ENCODE measurements at regions not wholly inside any gene's neighbourhood (a gene's known extent, or its start where the extent isn't known, plus 50 kb on each side); places are given as distances from the start of the nearest gene placed in this dataset.

GRCh38 chr11:114883472-114883871, 205.1 kb downstream of the NXPE2 start:
- no peak for DNase-seq

- no peak for DNase-seq
Measured at GRCh38 chr11:114886644-114887265, 208.4 kb downstream of the NXPE2 start.

- no peak for DNase-seq
Measured at GRCh38 chr11:114889594-114890011, 211.3 kb downstream of the NXPE2 start.

GRCh38 chr11:114890038-114890437, 211.7 kb downstream of the NXPE2 start:
- DNase-seq, result no peak

- no peak for DNase-seq
Measured at GRCh38 chr11:114891911-114892310, 213.6 kb downstream of the NXPE2 start.

- DNase-seq, result no peak
Measured at GRCh38 chr11:114892381-114893197, 214.3 kb downstream of the NXPE2 start.

GRCh38 chr11:114893329-114893728, 215.0 kb downstream of the NXPE2 start:
- no peak for DNase-seq

- DNase-seq, result no peak
Measured at GRCh38 chr11:114896594-114896993, 218.3 kb downstream of the NXPE2 start.

GRCh38 chr11:114909866-114910265, 231.5 kb downstream of the NXPE2 start:
- no peak for DNase-seq

GRCh38 chr11:114912826-114913225, 234.5 kb downstream of the NXPE2 start:
- no peak for DNase-seq

GRCh38 chr11:114914231-114915005, 236.1 kb downstream of the NXPE2 start:
- no peak for DNase-seq

GRCh38 chr11:114915871-114916805, 237.8 kb downstream of the NXPE2 start:
- no peak for DNase-seq

- no peak for DNase-seq
Measured at GRCh38 chr11:114918286-114918685, 240.0 kb downstream of the NXPE2 start.

GRCh38 chr11:114921697-114922096, 243.4 kb downstream of the NXPE2 start:
- DNase-seq, result no peak

GRCh38 chr11:114924042-114924441, 245.7 kb downstream of the NXPE2 start:
- DNase-seq, result no peak

- DNase-seq, result no peak
Measured at GRCh38 chr11:114925591-114925990, 247.3 kb downstream of the NXPE2 start.

- DNase-seq, result no peak
Measured at GRCh38 chr11:114928260-114928870, 250.0 kb downstream of the NXPE2 start.

- DNase-seq, result no peak
Measured at GRCh38 chr11:114929351-114930000, 251.1 kb downstream of the NXPE2 start.

- no peak for DNase-seq
Measured at GRCh38 chr11:114938799-114939198, 260.5 kb downstream of the NXPE2 start.

GRCh38 chr11:114942207-114942606, 263.9 kb downstream of the NXPE2 start:
- no peak for DNase-seq

GRCh38 chr11:114949614-114950351, 271.5 kb downstream of the NXPE2 start:
- DNase-seq, result no peak
